GM12878 (cell line): ENCODE measurements at regions not wholly inside any gene's neighbourhood (a gene's known extent, or its start where the extent isn't known, plus 50 kb on each side); places are given as distances from the start of the nearest gene placed in this dataset.

ENCODE experiments used
- ATAC-seq: fragments of 200-7000 bp; cut with Tn5 transposase; 3 replicates; pipeline ENCODE4 v1.9.1; 2020; ENCODE audit warnings: mild to moderate bottlenecking, moderate library complexity
- BruUV-seq: library from RNA; stranded (reverse); fragments of 400-500 nt; replicated peaks from 2 replicates; lab custom pipeline; 2021; lab: Mats Ljungman, UMichigan
- CTCF ChIA-PET: fragments of 300-600 bp; sonication (Branson Sonifier 250); formaldehyde crosslinking; extraction: SDS; loops from one replicate; lab custom pipeline; 2021; ENCODE audit warnings: inconsistent platforms; lab: Yijun Ruan, JAX
- POLR2A ChIA-PET: fragments of 350-600 bp; formaldehyde crosslinking; extraction: SDS; loops from one replicate; lab custom pipeline; 2021; ENCODE audit warnings: inconsistent platforms; lab: Charles Lee
- RAD21 ChIA-PET: fragments of 300-600 bp; sonication (Branson Sonifier 250); formaldehyde crosslinking; loops from one replicate; lab custom pipeline; 2023; ENCODE audit warnings: antibody characterized with exemption; ENCODE audit not compliant: unreplicated experiment; lab: Charles Lee
- SMC1A ChIA-PET: fragments of 300-600 bp; sonication (Branson Sonifier 250); formaldehyde crosslinking; loops from one replicate; lab custom pipeline; 2023; ENCODE audit not compliant: unreplicated experiment, uncharacterized antibody; lab: Charles Lee
- DNase-seq: peaks from one replicate; pipeline ENCODE4 v3.0.0-alpha.2; 2011; ENCODE audit warnings: low read depth, low spot score
- FAIRE-seq: peaks from 3 replicates; lab custom pipeline; 2011; peaks lifted over from hg19 to GRCh38; lab: Jason Lieb, UNC
- H2AFZ ChIP-seq: 2 replicates; pipeline ENCODE4 v1.6.0; 2011; ENCODE audit warnings: low read depth, low read length, control low read depth; ENCODE audit not compliant: control insufficient read depth
- H3K27ac ChIP-seq: 2 replicates; pipeline ENCODE4 v1.5.1; 2011; ENCODE audit warnings: control low read depth; ENCODE audit not compliant: control insufficient read depth, insufficient read depth
- H3K27me3 ChIP-seq, 2 experiments: replicated peaks in 1 of 2; 2 replicates each; pipeline versions ENCODE4 v1.6.0 to v1.6.1; 2011; ENCODE audit warnings: low read length in 1 of 2; ENCODE audit not compliant: control insufficient read depth in 2 of 2, insufficient read depth in 2 of 2
- H3K36me3 ChIP-seq, 2 experiments: 2 replicates each; pipeline ENCODE4 v1.5.1; 2011; ENCODE audit warnings: low read length in 1 of 2; ENCODE audit not compliant: control insufficient read depth in 2 of 2, insufficient read depth in 2 of 2
- H3K4me1 ChIP-seq: 2 replicates; pipeline ENCODE4 v1.6.1; 2011; ENCODE audit warnings: mild to moderate bottlenecking, low read length, moderate library complexity, mixed read lengths; ENCODE audit not compliant: control insufficient read depth, insufficient read depth
- H3K4me2 ChIP-seq: 2 replicates; pipeline ENCODE4 v1.6.0; 2011; ENCODE audit warnings: control low read depth; ENCODE audit not compliant: control insufficient read depth, insufficient read depth
- H3K4me3 ChIP-seq: fragments of 200-600 bp; sonication (generic); 2 replicates; pipeline ENCODE4 v1.5.1; 2016
- H3K79me2 ChIP-seq: 2 replicates; pipeline ENCODE4 v1.6.0; 2011; ENCODE audit warnings: low read length; ENCODE audit not compliant: control insufficient read depth, insufficient read depth
- H3K9ac ChIP-seq: 2 replicates; pipeline ENCODE4 v1.8.0; 2011; ENCODE audit warnings: low read length, control low read depth, mixed read lengths; ENCODE audit not compliant: control insufficient read depth, insufficient read depth
- H3K9me3 ChIP-seq: replicated peaks from 3 replicates; pipeline ENCODE4 v1.5.1; 2011; ENCODE audit warnings: mild to moderate bottlenecking, low read length; ENCODE audit not compliant: control insufficient read depth, insufficient read depth
- H4K20me1 ChIP-seq: 2 replicates; pipeline ENCODE4 v1.6.0; 2011; ENCODE audit not compliant: control insufficient read depth, insufficient read depth
- ATF7 ChIP-seq: fragments of 450-650 bp; IDR thresholded peaks from 2 replicates; pipeline ENCODE4 v1.6.1; 2016; ENCODE audit warnings: low read depth, mild to moderate bottlenecking
- BHLHE40 ChIP-seq, 2 experiments: fragments of 450-650 bp in 1 of 2; IDR thresholded peaks; 2 replicates each; pipeline ENCODE4 v1.6.1; 2011 to 2017; ENCODE audit warnings: low read depth in 2 of 2, borderline replicate concordance in 1 of 2, improper control_type of control experiment in 1 of 2, low read length in 1 of 2, mild to moderate bottlenecking in 1 of 2
- CHD4 ChIP-seq: fragments of 200-600 bp; sonication (generic); IDR thresholded peaks from 2 replicates; pipeline ENCODE4 v1.6.1; 2016; ENCODE audit warnings: mild to moderate bottlenecking
- EGR1 ChIP-seq, 2 experiments: IDR thresholded peaks; 1 replicate in 1 of 2; 2 replicates in 1 of 2; pipeline ENCODE4 v1.6.1; 2011 to 2012; ENCODE audit warnings: low read depth in 2 of 2, low read length in 2 of 2, borderline replicate concordance in 1 of 2, mild to moderate bottlenecking in 1 of 2, moderate library complexity in 1 of 2
- MTA3 ChIP-seq: IDR thresholded peaks from 2 replicates; pipeline ENCODE4 v1.6.1; 2012; ENCODE audit warnings: low read length, inconsistent platforms, borderline replicate concordance
- NR2C2 ChIP-seq: IDR thresholded peaks from 2 replicates; pipeline ENCODE4 v1.6.1; 2011; ENCODE audit warnings: borderline replicate concordance, low read depth; ENCODE audit not compliant: control insufficient read depth, insufficient read length
- SPI1 ChIP-seq: IDR thresholded peaks from 2 replicates; pipeline ENCODE4 v1.6.1; 2011; ENCODE audit warnings: low read depth, mild to moderate bottlenecking, low read length, moderate library complexity, borderline replicate concordance; ENCODE audit not compliant: insufficient read depth
- SREBF1 ChIP-seq: IDR thresholded peaks from 2 replicates; pipeline ENCODE4 v1.6.1; 2012; ENCODE audit warnings: mild to moderate bottlenecking, low read length
- TBL1XR1 ChIP-seq: IDR thresholded peaks from 2 replicates; pipeline ENCODE4 v1.6.1; 2012; ENCODE audit warnings: low read depth, low read length, improper control_type of control experiment
- WRNIP1 ChIP-seq: IDR thresholded peaks from 2 replicates; pipeline ENCODE4 v1.6.1; 2011; ENCODE audit warnings: low read depth, low read length, improper control_type of control experiment, borderline replicate concordance
- WGBS: methylation state at CpG from one replicate; pipeline ENCODE4 v1.1.6; 2016; ENCODE audit warnings: low lambda C conversion rate; ENCODE audit not compliant: insufficient replicate concordance, insufficient coverage; ENCODE audit errors: missing lambda C conversion rate; 5-methylcytosine and 5-hydroxymethylcytosine counted together
- in situ Hi-C: fragments of 300-500 bp; cut with MboI; formaldehyde crosslinking; loops from 9 replicates; pipeline ENCODE4 v1.14.3; 2018; ENCODE audit warnings: mixed read lengths
- intact Hi-C: fragments of 100-400 bp; cut with micrococcal nuclease; formaldehyde crosslinking; loops from one replicate; pipeline ENCODE4 v1.14.2; 2022; ENCODE audit not compliant: unreplicated experiment
- TF ChIP-seq, protein P1 (sequence below): IDR thresholded peaks from 2 replicates; pipeline ENCODE4 v1.6.1; 2011; ENCODE audit warnings: mild to moderate bottlenecking, low read depth, low read length, moderate library complexity; ENCODE audit not compliant: insufficient replicate concordance

DNA sequence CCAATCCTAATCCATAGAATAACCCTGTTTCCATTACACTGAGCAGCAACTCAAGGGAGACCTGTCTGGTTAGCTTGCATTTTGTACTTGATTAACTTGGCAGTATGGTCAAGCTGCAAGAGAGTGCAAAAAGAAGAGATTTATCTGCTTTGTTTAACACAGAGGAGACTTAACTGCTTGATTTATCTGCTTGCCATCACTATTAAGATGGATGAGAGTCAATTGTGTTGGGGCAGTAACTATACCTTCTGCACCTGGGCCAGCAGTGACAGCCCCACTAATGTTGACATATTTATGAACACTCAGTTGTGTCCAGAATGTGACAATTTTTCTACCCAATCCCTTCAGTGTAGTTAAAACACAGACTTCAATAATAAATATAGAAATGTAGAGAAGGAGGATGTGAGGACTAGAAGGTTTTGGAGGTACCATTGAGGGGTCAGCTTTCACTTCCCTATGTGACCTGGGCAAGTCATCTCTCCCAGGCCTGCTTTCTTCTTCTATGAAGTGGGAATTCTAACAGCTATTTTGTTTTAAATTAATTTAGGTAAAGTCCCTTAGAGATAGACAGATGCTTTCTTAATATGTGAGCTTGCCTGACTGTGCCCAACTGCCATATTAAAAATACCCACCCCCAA, 159.1 kb upstream of the KCNK2 start:
- no peak overlapping the region for H3K4me2 ChIP-seq
- intact Hi-C loops (no loop called here), in situ Hi-C loops (no loop called here)
- no peak overlapping the region for H3K27ac ChIP-seq
- no TSS peak for BruUV-seq
- ATAC-seq (peak; percentile 25; the same call in 1 of the 3 replicates), FAIRE-seq (no peak)
- H4K20me1 ChIP-seq, result no peaks in the 10 kb centered on the region
- H2AFZ ChIP-seq, result no peak overlapping the region
- H3K4me1 ChIP-seq, result no peaks in the 10 kb centered on the region
- H3K79me2 ChIP-seq, result no peaks in the 10 kb centered on the region
- ChIA-PET RAD21 (no interaction called here), POLR2A (interaction anchor here (1.0 kb wide), 1 partner anchor 22 kb away, joined by 6 read pairs; no protein-coding TSS in a partner anchor)
- H3K9me3 ChIP-seq, result no peaks in the 10 kb centered on the region
- no peaks in the 10 kb centered on the region for H3K27me3 ChIP-seq
- no peak overlapping the region for H3K4me3 ChIP-seq
- no peaks in the 10 kb centered on the region for H3K36me3 ChIP-seq
- no peak overlapping the region for H3K9ac ChIP-seq
- no peak for TF ChIP-seq BHLHE40 (IDR thresholded peaks at IDR 0.05; ENCODE audit: borderline replicate concordance in 1 of 2, low read depth in 2 of 2, low read length in 1 of 2)
- peak; percentile 50; the same call in 1 of the 2 replicates for TF ChIP-seq SPI1
- TF ChIP-seq CHD4, result no peak
- TF ChIP-seq, all 136 proteins: peak for 1
- ChIA-PET CTCF (no interaction called here), SMC1A (interaction anchor here (0.6 to 1.0 kb wide), 2 partner anchors 15 to 684 kb away, joined by 3 read pairs; no protein-coding TSS in a partner anchor)
- DNase-seq, result no peak

DNA sequence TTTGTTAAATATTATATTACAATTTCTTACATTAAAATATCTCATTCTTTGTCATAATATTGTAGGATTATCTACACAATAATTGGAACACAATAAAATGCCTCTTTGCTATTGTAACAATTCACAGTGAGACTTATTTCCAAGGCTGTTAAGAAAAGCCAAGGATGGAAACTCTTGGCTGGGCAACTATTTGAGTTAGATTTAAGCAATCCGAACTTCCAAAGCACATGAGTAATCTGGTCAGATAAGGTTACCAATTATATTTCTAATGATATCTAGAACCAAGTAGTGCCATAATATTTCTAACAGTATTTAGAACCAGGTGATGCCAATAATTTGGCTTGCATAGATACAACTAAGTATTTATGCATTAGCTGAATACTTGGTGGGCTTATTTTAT, 154.7 kb upstream of the KCNK2 start:
- Histone ChIP-seq H2AFZ (no peak overlapping the region), H3K9ac (no peak overlapping the region), H3K36me3 (no peaks in the 10 kb centered on the region), H3K9me3 (no peaks in the 10 kb centered on the region), H3K4me2 (no peak overlapping the region), H3K4me3 (no peak overlapping the region), H4K20me1 (no peaks in the 10 kb centered on the region), H3K4me1 (no peaks in the 10 kb centered on the region), H3K79me2 (no peaks in the 10 kb centered on the region), H3K27ac (no peak overlapping the region), H3K27me3 (no peaks in the 10 kb centered on the region)
- intact Hi-C loops (no loop called here), in situ Hi-C loops (no loop called here)
- WGBS, result 0% methylated on average over 1 of the region's 1 CpG
- SMC1A ChIA-PET, result no interaction called here
- FAIRE-seq (no peak), DNase-seq (no peak), ATAC-seq (no peak)
- TF ChIP-seq EGR1 (IDR thresholded peaks at IDR 0.05; ENCODE audit: borderline replicate concordance in 1 of 2, low read depth in 2 of 2, low read length in 2 of 2) (no peak), NR2C2 (no peak), ATF7 (no peak), SREBF1 (no peak), TBL1XR1 (no peak), WRNIP1 (no peak), MTA3 (no peak)
- TF ChIP-seq, protein P1, sequence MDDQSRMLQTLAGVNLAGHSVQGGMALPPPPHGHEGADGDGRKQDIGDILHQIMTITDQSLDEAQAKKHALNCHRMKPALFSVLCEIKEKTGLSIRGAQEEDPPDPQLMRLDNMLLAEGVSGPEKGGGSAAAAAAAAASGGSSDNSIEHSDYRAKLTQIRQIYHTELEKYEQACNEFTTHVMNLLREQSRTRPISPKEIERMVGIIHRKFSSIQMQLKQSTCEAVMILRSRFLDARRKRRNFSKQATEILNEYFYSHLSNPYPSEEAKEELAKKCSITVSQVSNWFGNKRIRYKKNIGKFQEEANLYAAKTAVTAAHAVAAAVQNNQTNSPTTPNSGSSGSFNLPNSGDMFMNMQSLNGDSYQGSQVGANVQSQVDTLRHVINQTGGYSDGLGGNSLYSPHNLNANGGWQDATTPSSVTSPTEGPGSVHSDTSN, result no peak
- BruUV-seq, result no TSS peak
- RAD21 ChIA-PET, result no interaction called here
- POLR2A ChIA-PET, result no interaction called here
- CTCF ChIA-PET, result no interaction called here
